Endothelial cell (in vitro differentiated cells): ENCODE measurements at regions not wholly inside any gene's neighbourhood (a gene's known extent, or its start where the extent isn't known, plus 50 kb on each side); places are given as distances from the start of the nearest gene placed in this dataset.

Experiments
- DNase-seq: peaks from one replicate; pipeline ENCODE4 v3.0.0; 2021; ENCODE audit warnings: low spot score
- H3K27ac Mint-ChIP-seq: one replicate; pipeline ENCODE4 v1.8.0; 2021; ENCODE audit warnings: mixed read lengths, inconsistent platforms; ENCODE audit not compliant: unreplicated experiment
- H3K27me3 Mint-ChIP-seq: one replicate; pipeline ENCODE4 v1.8.0; 2021; ENCODE audit warnings: mild to moderate bottlenecking, moderate library complexity, mixed read lengths, inconsistent platforms; ENCODE audit not compliant: unreplicated experiment
- H3K36me3 Mint-ChIP-seq: one replicate; pipeline ENCODE4 v1.8.0; 2021; ENCODE audit warnings: mild to moderate bottlenecking, low read depth, mixed read lengths, inconsistent platforms; ENCODE audit not compliant: unreplicated experiment
- H3K4me1 Mint-ChIP-seq: one replicate; pipeline ENCODE4 v1.8.0; 2021; ENCODE audit warnings: mild to moderate bottlenecking, mixed read lengths, inconsistent platforms; ENCODE audit not compliant: unreplicated experiment
- H3K4me3 Mint-ChIP-seq: one replicate; pipeline ENCODE4 v1.8.0; 2021; ENCODE audit warnings: mild to moderate bottlenecking, mixed read lengths, inconsistent platforms; ENCODE audit not compliant: unreplicated experiment
- H3K9me3 Mint-ChIP-seq: one replicate; pipeline ENCODE4 v1.8.0; 2021; ENCODE audit warnings: mixed read lengths, inconsistent platforms; ENCODE audit not compliant: unreplicated experiment
- CTCF ChIP-seq: fragments of 200-600 bp; sonication (generic); IDR thresholded peaks from one replicate; pipeline ENCODE4 v1.5.0; 2021; ENCODE audit warnings: antibody characterized with exemption; ENCODE audit not compliant: unreplicated experiment

- Mint-ChIP-seq H3K4me1 (no peaks in the 10 kb centered on the region), H3K4me3 (peak overlapping the region; percentile 56), H3K9me3 (peaks cover 55% of the 10 kb centered on the region), H3K27ac (no peak overlapping the region), H3K36me3 (peaks cover 16% of the 10 kb centered on the region), H3K27me3 (peaks cover 12% of the 10 kb centered on the region)
- no peak for TF ChIP-seq CTCF
- DNase-seq: no peak
These were observed 835.8 kb upstream of the TMEM132C start for GRCh38 chr12:127431177-127431576.

GRCh38 chr12:127431594-127431993, 835.4 kb upstream of the TMEM132C start:
- Mint-ChIP-seq H3K27ac (no peak overlapping the region), H3K4me3 (no peak overlapping the region), H3K36me3 (peaks cover 16% of the 10 kb centered on the region), H3K27me3 (peaks cover 12% of the 10 kb centered on the region), H3K4me1 (no peaks in the 10 kb centered on the region), H3K9me3 (peaks cover 58% of the 10 kb centered on the region)
- no peak for DNase-seq
- no peak for TF ChIP-seq CTCF

GRCh38 chr12:127435439-127435838, 831.5 kb upstream of the TMEM132C start:
- TF ChIP-seq CTCF: no peak
- Mint-ChIP-seq H3K9me3 (peaks cover 45% of the 10 kb centered on the region), H3K27ac (no peak overlapping the region), H3K4me3 (no peak overlapping the region), H3K27me3 (peaks cover 6% of the 10 kb centered on the region), H3K4me1 (no peaks in the 10 kb centered on the region), H3K36me3 (peaks cover 5% of the 10 kb centered on the region)
- DNase-seq: no peak

GRCh38 chr12:127438512-127439244, 828.3 kb upstream of the TMEM132C start:
- DNase-seq: no peak

More at GRCh38 chr12:127438512-127439244, 828.3 kb upstream of the TMEM132C start:
- no peak for TF ChIP-seq CTCF
- H3K36me3 Mint-ChIP-seq: no peaks in the 10 kb centered on the region
- peaks cover 30% of the 10 kb centered on the region for H3K9me3 Mint-ChIP-seq
- no peak overlapping the region for H3K27ac Mint-ChIP-seq
- no peaks in the 10 kb centered on the region for H3K27me3 Mint-ChIP-seq
- no peak overlapping the region for H3K4me3 Mint-ChIP-seq
- no peaks in the 10 kb centered on the region for H3K4me1 Mint-ChIP-seq
